GM10248 (cell line): ENCODE measurements at regions not wholly inside any gene's neighbourhood (a gene's known extent, or its start where the extent isn't known, plus 50 kb on each side); places are given as distances from the start of the nearest gene placed in this dataset.

Experiments used
- CTCF ChIA-PET: fragments of 300-600 bp; sonication (Branson Sonifier 250); formaldehyde crosslinking; extraction: SDS; loops from one replicate; lab custom pipeline; 2021; ENCODE audit warnings: antibody characterized with exemption; lab: Yijun Ruan, JAX
- POLR2A ChIA-PET: fragments of 350-650 bp; sonication (Branson Sonifier 250); formaldehyde crosslinking; extraction: SDS; loops from one replicate; lab custom pipeline; 2020; ENCODE audit warnings: antibody characterized with exemption; lab: Yijun Ruan, JAX
- DNase-seq: peaks from one replicate; pipeline ENCODE4 v3.0.0; 2012; ENCODE audit errors: extremely low spot score
- CTCF ChIP-seq: IDR thresholded peaks from 2 replicates; pipeline ENCODE4 v1.5.1; 2012; ENCODE audit warnings: mild to moderate bottlenecking, low read depth; ENCODE audit errors: extremely low read depth, missing control alignments, control extremely low read depth

- no peak for DNase-seq
- POLR2A ChIA-PET, result no interaction called here
These were observed 677.7 kb upstream of the MEF2C start for GRCh38 chr5:89560696-89561095.

GRCh38 chr5:89556215-89556913 lies 673.4 kb upstream of the MEF2C start:
- DNase-seq, result no peak
- TF ChIP-seq CTCF, result no peak
- POLR2A ChIA-PET, result no interaction called here
- CTCF ChIA-PET, result interaction anchor here (1.4 kb wide), 1 partner anchor 10 kb away, joined by 3 read pairs; no protein-coding TSS in a partner anchor

More at GRCh38 chr5:89560696-89561095, 677.7 kb upstream of the MEF2C start:
- TF ChIP-seq CTCF, result no peak
- CTCF ChIA-PET, result interaction anchor here (1.2 to 4.3 kb wide), 6 partner anchors 8 to 55 kb away, joined by 3 to 15 read pairs (median 3); no protein-coding TSS in a partner anchor

- DNase-seq, result no peak
These were observed 663.7 kb upstream of the MEF2C start for GRCh38 chr5:89546657-89547056.

GRCh38 chr5:89545626-89546025 lies 662.6 kb upstream of the MEF2C start:
- ChIA-PET POLR2A (no interaction called here), CTCF (interaction anchor here (1.9 kb wide), 1 partner anchor 13 kb away, joined by 5 read pairs; no protein-coding TSS in a partner anchor)
- TF ChIP-seq CTCF, result no peak
- DNase-seq, result no peak

More at GRCh38 chr5:89546657-89547056, 663.7 kb upstream of the MEF2C start:
- CTCF ChIA-PET, result interaction anchor here (1.3 kb wide), 1 partner anchor 11 kb away, joined by 4 read pairs; no protein-coding TSS in a partner anchor
- TF ChIP-seq CTCF, result no peak
- POLR2A ChIA-PET, result no interaction called here

GRCh38 chr5:89545076-89545475 lies 662.1 kb upstream of the MEF2C start:
- ChIA-PET CTCF (interaction anchor here (1.1 to 1.9 kb wide), 2 partner anchors 12 to 16 kb away, joined by 3 to 5 read pairs; no protein-coding TSS in a partner anchor), POLR2A (no interaction called here)
- no peak for TF ChIP-seq CTCF
- DNase-seq, result no peak

GRCh38 chr5:89542736-89543135 lies 659.8 kb upstream of the MEF2C start:
- no peak for DNase-seq
- POLR2A ChIA-PET, result no interaction called here
- TF ChIP-seq CTCF, result no peak
- CTCF ChIA-PET, result no interaction called here
